ENCODE measurements at regions not wholly inside any gene's neighbourhood (a gene's known extent, or its start where the extent isn't known, plus 50 kb on each side); places are given as distances from the start of the nearest gene placed in this dataset.

DNA sequence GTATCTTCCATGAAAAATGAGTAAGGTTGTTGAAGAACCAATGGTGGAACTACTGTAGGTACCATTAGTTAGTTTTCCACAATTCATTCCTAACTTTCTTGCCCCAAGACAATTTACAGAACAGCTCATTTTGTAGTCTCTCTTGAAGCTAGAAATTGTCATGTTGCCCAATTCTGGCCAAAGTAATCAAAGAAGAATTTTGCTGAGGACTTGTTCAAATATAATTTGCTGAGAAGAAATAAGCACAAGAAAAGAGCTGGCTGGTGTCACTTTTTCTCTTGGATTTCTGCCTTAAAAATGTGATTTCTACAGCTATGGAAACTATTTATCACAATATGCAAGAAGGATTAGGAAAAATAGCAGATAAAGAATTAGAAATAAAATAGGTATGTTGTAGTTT is 199.2 kb upstream of the SEMA3A start:
- DNase-seq (ENCODE audit: low read depth in 1 of 2, low spot score in 1 of 2) (no peak), FAIRE-seq (no peak), ATAC-seq (no peak)
- no peak overlapping the region for H3K27ac ChIP-seq
- peak overlapping the region; percentile 32; the same call in 1 of the 3 replicates for H3K4me2 ChIP-seq
- no peak for TF ChIP-seq TFCP2L1 (CRISPR knock-in tag; IDR thresholded peaks at IDR 0.05)
- TF ChIP-seq RCOR1 (IDR thresholded peaks at IDR 0.05; ENCODE audit: low read depth, low read length), result no peak
- no peak for TF ChIP-seq FOSL2 (IDR thresholded peaks at IDR 0.05)
- TF ChIP-seq FOSL2 (CRISPR knock-in tag; IDR thresholded peaks at IDR 0.05), result no peak
- TF ChIP-seq CBX8 (IDR thresholded peaks at IDR 0.05), result no peak
- no peak for TF ChIP-seq ZSCAN20 (CRISPR knock-in tag; IDR thresholded peaks at IDR 0.05)
- TF ChIP-seq, protein P1, sequence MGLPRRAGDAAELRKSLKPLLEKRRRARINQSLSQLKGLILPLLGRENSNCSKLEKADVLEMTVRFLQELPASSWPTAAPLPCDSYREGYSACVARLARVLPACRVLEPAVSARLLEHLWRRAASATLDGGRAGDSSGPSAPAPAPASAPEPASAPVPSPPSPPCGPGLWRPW (IDR thresholded peaks at IDR 0.05), result no peak
- no peak for TF ChIP-seq ESRRA (IDR thresholded peaks at IDR 0.05; ENCODE audit: borderline replicate concordance, low read length)
- TF ChIP-seq, protein P2, sequence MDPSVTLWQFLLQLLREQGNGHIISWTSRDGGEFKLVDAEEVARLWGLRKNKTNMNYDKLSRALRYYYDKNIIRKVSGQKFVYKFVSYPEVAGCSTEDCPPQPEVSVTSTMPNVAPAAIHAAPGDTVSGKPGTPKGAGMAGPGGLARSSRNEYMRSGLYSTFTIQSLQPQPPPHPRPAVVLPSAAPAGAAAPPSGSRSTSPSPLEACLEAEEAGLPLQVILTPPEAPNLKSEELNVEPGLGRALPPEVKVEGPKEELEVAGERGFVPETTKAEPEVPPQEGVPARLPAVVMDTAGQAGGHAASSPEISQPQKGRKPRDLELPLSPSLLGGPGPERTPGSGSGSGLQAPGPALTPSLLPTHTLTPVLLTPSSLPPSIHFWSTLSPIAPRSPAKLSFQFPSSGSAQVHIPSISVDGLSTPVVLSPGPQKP (IDR thresholded peaks at IDR 0.05; ENCODE audit: low read depth, low read length), result no peak
- no peak for TF ChIP-seq EHF (CRISPR knock-in tag; IDR thresholded peaks at IDR 0.05)
- no peak for TF ChIP-seq JUN (IDR thresholded peaks at IDR 0.05)
- TF ChIP-seq, protein P3, sequence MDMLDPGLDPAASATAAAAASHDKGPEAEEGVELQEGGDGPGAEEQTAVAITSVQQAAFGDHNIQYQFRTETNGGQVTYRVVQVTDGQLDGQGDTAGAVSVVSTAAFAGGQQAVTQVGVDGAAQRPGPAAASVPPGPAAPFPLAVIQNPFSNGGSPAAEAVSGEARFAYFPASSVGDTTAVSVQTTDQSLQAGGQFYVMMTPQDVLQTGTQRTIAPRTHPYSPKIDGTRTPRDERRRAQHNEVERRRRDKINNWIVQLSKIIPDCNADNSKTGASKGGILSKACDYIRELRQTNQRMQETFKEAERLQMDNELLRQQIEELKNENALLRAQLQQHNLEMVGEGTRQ (IDR thresholded peaks at IDR 0.05), result no peak
- no peak for TF ChIP-seq RFX5 (IDR thresholded peaks at IDR 0.05)
- TF ChIP-seq MYC (IDR thresholded peaks at IDR 0.05; ENCODE audit: borderline replicate concordance, low read length), result no peak
- TF ChIP-seq, protein P4, sequence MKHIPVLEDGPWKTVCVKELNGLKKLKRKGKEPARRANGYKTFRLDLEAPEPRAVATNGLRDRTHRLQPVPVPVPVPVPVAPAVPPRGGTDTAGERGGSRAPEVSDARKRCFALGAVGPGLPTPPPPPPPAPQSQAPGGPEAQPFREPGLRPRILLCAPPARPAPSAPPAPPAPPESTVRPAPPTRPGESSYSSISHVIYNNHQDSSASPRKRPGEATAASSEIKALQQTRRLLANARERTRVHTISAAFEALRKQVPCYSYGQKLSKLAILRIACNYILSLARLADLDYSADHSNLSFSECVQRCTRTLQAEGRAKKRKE (CRISPR knock-in tag; IDR thresholded peaks at IDR 0.05; ENCODE audit: low read depth), result no peak
- no peak for TF ChIP-seq HOXA7 (CRISPR knock-in tag; IDR thresholded peaks at IDR 0.05)
- no peak for TF ChIP-seq NFE2L2 (conservative IDR thresholded peaks at IDR 0.05; ENCODE audit: low read length)
- no peak for TF ChIP-seq FOXS1 (CRISPR knock-in tag; IDR thresholded peaks at IDR 0.05)
- no peak for TF ChIP-seq HEYL (CRISPR knock-in tag; IDR thresholded peaks at IDR 0.05)
- no peak for TF ChIP-seq EP300 (IDR thresholded peaks at IDR 0.05)
- ChIA-PET CTCF (no interaction called here), POLR2A (no interaction called here)
- H3K4me1 ChIP-seq, result peaks cover 11% of the 10 kb centered on the region; the same call in 2 of the 3 replicates
- H3K4me3 ChIP-seq, result no peak overlapping the region
- H3K9me3 ChIP-seq, result no peaks in the 10 kb centered on the region

DNA sequence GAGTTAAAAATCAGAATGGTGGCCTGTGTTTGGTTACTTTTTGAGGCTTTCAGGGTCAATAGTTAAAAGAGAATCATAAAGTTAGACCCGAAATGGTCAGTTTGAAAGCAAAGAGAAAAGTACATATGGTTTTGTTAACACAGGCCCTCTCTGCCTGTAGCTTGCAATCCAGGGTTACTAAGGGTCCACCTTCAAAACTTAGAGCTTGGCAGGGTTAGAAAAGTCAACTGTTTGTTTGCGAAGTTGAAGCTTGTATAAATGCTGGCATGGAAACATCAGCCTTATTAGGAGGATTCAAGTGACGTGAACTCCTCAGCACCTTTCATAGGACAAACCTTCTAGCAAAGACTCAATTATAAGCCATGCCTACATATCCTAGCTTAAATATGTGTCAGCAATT is 196.3 kb upstream of the SEMA3A start:
- FAIRE-seq (no peak), ATAC-seq (no peak), DNase-seq (ENCODE audit: low read depth in 1 of 2, low spot score in 1 of 2) (no peak)
- H3K27ac ChIP-seq, result no peak overlapping the region
- no peak overlapping the region for H3K4me3 ChIP-seq
- H3K4me2 ChIP-seq, result no peak overlapping the region
- no peaks in the 10 kb centered on the region for H3K9me3 ChIP-seq
- peaks cover 11% of the 10 kb centered on the region; the same call in 2 of the 3 replicates for H3K4me1 ChIP-seq
- TF ChIP-seq HOXB5 (CRISPR knock-in tag; IDR thresholded peaks at IDR 0.05) (no peak), PHF8 (IDR thresholded peaks at IDR 0.05; ENCODE audit: borderline replicate concordance, low read depth) (no peak), SMC3 (IDR thresholded peaks at IDR 0.05) (no peak), MYC (IDR thresholded peaks at IDR 0.05; ENCODE audit: borderline replicate concordance, low read length) (no peak), BHLHE40 (IDR thresholded peaks at IDR 0.05; ENCODE audit: low read depth, low read length) (no peak), GATA3 (IDR thresholded peaks at IDR 0.05; ENCODE audit: borderline replicate concordance) (no peak), KDM5A (IDR thresholded peaks at IDR 0.05) (no peak), JUN (IDR thresholded peaks at IDR 0.05) (no peak), RCOR1 (IDR thresholded peaks at IDR 0.05; ENCODE audit: low read depth, low read length) (no peak), ZSCAN20 (CRISPR knock-in tag; IDR thresholded peaks at IDR 0.05) (no peak), EHMT2 (IDR thresholded peaks at IDR 0.05; ENCODE audit: low read depth) (no peak), JUNB (IDR thresholded peaks at IDR 0.05) (no peak), RARB (CRISPR knock-in tag; IDR thresholded peaks at IDR 0.05) (no peak), MAZ (IDR thresholded peaks at IDR 0.05; ENCODE audit: borderline replicate concordance, low read depth, low read length) (no peak)
- TF ChIP-seq, protein P3 (IDR thresholded peaks at IDR 0.05), result no peak
- TF ChIP-seq, protein P5, sequence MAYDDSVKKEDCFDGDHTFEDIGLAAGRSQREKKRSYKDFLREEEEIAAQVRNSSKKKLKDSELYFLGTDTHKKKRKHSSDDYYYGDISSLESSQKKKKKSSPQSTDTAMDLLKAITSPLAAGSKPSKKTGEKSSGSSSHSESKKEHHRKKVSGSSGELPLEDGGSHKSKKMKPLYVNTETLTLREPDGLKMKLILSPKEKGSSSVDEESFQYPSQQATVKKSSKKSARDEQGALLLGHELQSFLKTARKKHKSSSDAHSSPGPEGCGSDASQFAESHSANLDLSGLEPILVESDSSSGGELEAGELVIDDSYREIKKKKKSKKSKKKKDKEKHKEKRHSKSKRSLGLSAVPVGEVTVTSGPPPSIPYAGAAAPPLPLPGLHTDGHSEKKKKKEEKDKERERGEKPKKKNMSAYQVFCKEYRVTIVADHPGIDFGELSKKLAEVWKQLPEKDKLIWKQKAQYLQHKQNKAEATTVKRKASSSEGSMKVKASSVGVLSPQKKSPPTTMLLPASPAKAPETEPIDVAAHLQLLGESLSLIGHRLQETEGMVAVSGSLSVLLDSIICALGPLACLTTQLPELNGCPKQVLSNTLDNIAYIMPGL (CRISPR knock-in tag; IDR thresholded peaks at IDR 0.05; ENCODE audit: borderline replicate concordance), result no peak
- 68% methylated on average over 3 of the region's 3 CpGs for WGBS (ENCODE audit: missing lambda C conversion rate)
- POLR2A ChIA-PET, result no interaction called here
- CTCF ChIA-PET, result no interaction called here
